ENCODE measurements at regions not wholly inside any gene's neighbourhood (a gene's known extent, or its start where the extent isn't known, plus 50 kb on each side); places are given as distances from the start of the nearest gene placed in this dataset.

DNA sequence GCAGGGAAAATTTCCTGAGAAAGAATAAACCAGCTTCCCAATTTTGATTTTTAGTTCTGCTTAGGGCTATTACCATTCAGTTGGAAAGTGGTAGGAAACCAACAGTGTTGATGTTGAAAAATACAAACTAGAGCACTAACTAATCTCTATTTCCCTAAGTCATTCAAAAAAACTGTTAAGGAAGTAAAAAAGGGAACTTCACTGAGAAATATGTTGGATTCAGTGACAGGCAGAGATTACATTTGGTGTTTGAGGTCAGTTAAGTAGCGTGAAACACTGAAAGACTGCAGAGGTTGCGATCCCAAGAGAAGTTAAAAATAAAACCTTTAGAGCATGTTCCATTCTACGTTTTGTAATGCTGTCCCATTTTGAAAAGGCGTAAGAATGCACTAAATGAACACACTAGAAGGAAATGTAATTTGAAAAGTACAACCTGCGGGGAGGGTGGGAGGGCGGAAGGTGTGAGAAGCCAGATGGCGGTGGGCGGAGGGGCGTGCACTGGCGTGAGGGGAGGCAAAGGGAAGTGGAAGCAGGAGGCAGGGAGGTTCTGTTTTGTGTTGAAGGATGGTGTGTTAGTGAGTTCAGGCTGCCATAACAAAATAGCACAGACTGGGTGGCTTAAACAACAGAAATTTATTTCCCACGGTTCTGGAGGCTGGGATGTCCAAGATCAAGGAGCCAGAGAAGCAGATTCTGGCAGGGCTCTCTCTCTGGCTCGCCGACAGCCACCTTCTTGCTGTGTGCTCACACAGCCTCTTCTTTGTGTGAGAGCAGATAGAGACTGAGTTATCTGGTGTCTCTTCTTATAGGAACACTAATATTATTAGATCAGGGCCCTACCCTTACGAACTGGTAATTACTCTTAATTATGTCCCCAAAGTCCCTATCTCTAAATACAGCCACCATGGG is 94.3 kb upstream of the KCTD1 start:
- FAIRE-seq: no peak
- intact Hi-C loops (cut with micrococcal nuclease) (no loop called here), dilution Hi-C loops (cut with MboI; ENCODE audit: extremely low pct_ligation_motif_present, low sequenced_read_pairs) (no loop called here)
- CTCF ChIA-PET: no interaction called here
- H3K4me3 ChIP-seq (replicated peaks in 1 of 3; ENCODE audit: insufficient read depth in 1 of 3, low read depth in 1 of 3, low read length in 3 of 3): no peak overlapping the region
- no peak overlapping the region for H2AFZ ChIP-seq (ENCODE audit: low read depth, low read length)
- H3K36me3 ChIP-seq (ENCODE audit: control insufficient read depth in 2 of 2, extremely low read depth in 1 of 2, insufficient read depth in 2 of 2, low read length in 2 of 2): no peaks in the 10 kb centered on the region
- H3K4me2 ChIP-seq (ENCODE audit: insufficient read depth, low read length): no peak overlapping the region
- no peaks in the 10 kb centered on the region for H3K9me3 ChIP-seq (replicated peaks; ENCODE audit: control insufficient read depth, insufficient read depth, low read length)
- no peak for DNase-seq (ENCODE audit: low read depth, low spot score)
- TF ChIP-seq POLR2A (IDR thresholded peaks at IDR 0.05; ENCODE audit: low read depth, low read length) (no peak), MYC (IDR thresholded peaks at IDR 0.05; ENCODE audit: low read depth, low read length) (no peak), GATA2 (IDR thresholded peaks at IDR 0.05; ENCODE audit: insufficient read depth, insufficient read length, low read depth, low read length) (no peak), FOS (IDR thresholded peaks at IDR 0.05; ENCODE audit: borderline replicate concordance, insufficient read depth, low read length) (no peak), JUN (IDR thresholded peaks at IDR 0.05; ENCODE audit: borderline replicate concordance, insufficient read depth, insufficient read length, low read depth) (no peak), POLR2AphosphoS5 (IDR thresholded peaks at IDR 0.05; ENCODE audit: insufficient read depth, low read depth, low read length) (no peak), EZH2 (IDR thresholded peaks at IDR 0.05; ENCODE audit: borderline replicate concordance, low read depth, low read length, severe bottlenecking) (no peak)
- TF ChIP-seq, protein P1, sequence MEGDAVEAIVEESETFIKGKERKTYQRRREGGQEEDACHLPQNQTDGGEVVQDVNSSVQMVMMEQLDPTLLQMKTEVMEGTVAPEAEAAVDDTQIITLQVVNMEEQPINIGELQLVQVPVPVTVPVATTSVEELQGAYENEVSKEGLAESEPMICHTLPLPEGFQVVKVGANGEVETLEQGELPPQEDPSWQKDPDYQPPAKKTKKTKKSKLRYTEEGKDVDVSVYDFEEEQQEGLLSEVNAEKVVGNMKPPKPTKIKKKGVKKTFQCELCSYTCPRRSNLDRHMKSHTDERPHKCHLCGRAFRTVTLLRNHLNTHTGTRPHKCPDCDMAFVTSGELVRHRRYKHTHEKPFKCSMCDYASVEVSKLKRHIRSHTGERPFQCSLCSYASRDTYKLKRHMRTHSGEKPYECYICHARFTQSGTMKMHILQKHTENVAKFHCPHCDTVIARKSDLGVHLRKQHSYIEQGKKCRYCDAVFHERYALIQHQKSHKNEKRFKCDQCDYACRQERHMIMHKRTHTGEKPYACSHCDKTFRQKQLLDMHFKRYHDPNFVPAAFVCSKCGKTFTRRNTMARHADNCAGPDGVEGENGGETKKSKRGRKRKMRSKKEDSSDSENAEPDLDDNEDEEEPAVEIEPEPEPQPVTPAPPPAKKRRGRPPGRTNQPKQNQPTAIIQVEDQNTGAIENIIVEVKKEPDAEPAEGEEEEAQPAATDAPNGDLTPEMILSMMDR (IDR thresholded peaks at IDR 0.05; ENCODE audit: extremely low read depth in 1 of 2, insufficient read depth in 1 of 2, low read depth in 1 of 2, low read length in 2 of 2): no peak
- TF ChIP-seq, protein P2, sequence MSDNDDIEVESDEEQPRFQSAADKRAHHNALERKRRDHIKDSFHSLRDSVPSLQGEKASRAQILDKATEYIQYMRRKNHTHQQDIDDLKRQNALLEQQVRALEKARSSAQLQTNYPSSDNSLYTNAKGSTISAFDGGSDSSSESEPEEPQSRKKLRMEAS (IDR thresholded peaks at IDR 0.05; ENCODE audit: insufficient read depth, insufficient read length): no peak
- H3K9ac ChIP-seq (replicated peaks; ENCODE audit: extremely low read depth, insufficient read depth, low read length): no peak overlapping the region
- no peak overlapping the region for H3K27ac ChIP-seq (ENCODE audit: insufficient read depth, low read depth, low read length)
- no peaks in the 10 kb centered on the region for H4K20me1 ChIP-seq (replicated peaks; ENCODE audit: control insufficient read depth, extremely low read depth, insufficient read depth, low read length)
- no peaks in the 10 kb centered on the region for H3K79me2 ChIP-seq (ENCODE audit: control insufficient read depth, insufficient read depth, low read length)
- H3K27me3 ChIP-seq (ENCODE audit: control insufficient read depth in 2 of 2, insufficient read depth in 2 of 2, low read length in 2 of 2): no peaks in the 10 kb centered on the region
- H3K4me1 ChIP-seq (ENCODE audit: control insufficient read depth, extremely low read depth, insufficient read depth, low read length): no peaks in the 10 kb centered on the region
- H3K9me1 ChIP-seq (replicated peaks; ENCODE audit: control insufficient read depth, extremely low read depth, insufficient read depth, low read length): no peaks in the 10 kb centered on the region
- POLR2A ChIA-PET: no interaction called here
- BruUV-seq (replicated peaks): no TSS peak

Measured in endothelial cell of umbilical vein (primary cell).